Right atrium auricular region (tissue), 2 donors: ENCODE measurements at regions not wholly inside any gene's neighbourhood (a gene's known extent, or its start where the extent isn't known, plus 50 kb on each side); places are given as distances from the start of the nearest gene placed in this dataset.
"Not testable (repeated sequence)": the region's sequence is repeated elsewhere in the genome, so short reads cannot be mapped to it uniquely, and the experiment has no call there.

Source experiments
- DNase-seq: peaks from one replicate; pipeline ENCODE4 v3.0.0-alpha.2; 2019; ENCODE audit warnings: low spot score
- H3K27ac ChIP-seq, 2 donors: fragments of 200-600 bp; sonication (generic); 1 replicate in 1 of 2; 2 replicates in 1 of 2; pipeline ENCODE4 v1.5.1; 2016 to 2019
- H3K27me3 ChIP-seq, 2 donors: fragments of 200-600 bp; sonication (generic); one replicate each; pipeline versions ENCODE4 v1.5.1 to v1.6.0; 2017 to 2019
- H3K36me3 ChIP-seq: fragments of 200-600 bp; sonication (generic); one replicate; pipeline ENCODE4 v1.5.1; 2016
- H3K4me1 ChIP-seq, 2 donors: fragments of 200-600 bp; sonication (generic); one replicate each; pipeline versions ENCODE4 v1.5.1 to v1.6.0; 2017 to 2019
- H3K4me3 ChIP-seq, 2 donors: fragments of 200-600 bp; sonication (generic); 1 replicate in 1 of 2; 2 replicates in 1 of 2; pipeline ENCODE4 v1.5.1; 2017 to 2019; ENCODE audit warnings: mild to moderate bottlenecking in 1 of 2, moderate library complexity in 1 of 2
- H3K9me3 ChIP-seq, 2 donors: fragments of 200-600 bp; sonication (generic); one replicate each; pipeline ENCODE4 v1.5.1; 2019
- TF ChIP-seq, protein P1 (sequence below), 2 donors: fragments of 200-600 bp; sonication (generic); IDR thresholded peaks; one replicate each; pipeline ENCODE4 v1.5.1; 2019; ENCODE audit warnings: antibody characterized with exemption in 2 of 2

DNA sequence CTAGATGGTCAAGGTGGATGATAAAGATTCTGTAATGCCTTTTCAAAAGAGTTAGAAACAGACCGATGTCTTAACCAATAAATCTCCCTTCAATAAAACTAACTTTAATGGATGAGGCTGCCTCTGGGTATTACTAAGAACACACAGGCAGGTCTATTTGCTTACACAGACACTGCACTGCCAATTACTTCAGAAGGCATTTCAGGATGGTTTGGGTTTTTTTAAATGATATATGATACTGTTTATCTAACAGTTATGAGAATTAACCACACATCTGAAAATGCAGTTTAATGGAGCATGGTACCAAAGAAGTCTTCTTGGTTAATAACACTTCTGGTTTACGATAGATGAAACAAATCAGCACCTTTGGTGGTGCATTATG is 367.9 kb upstream of the GRAMD2B start:
- no peaks in the 10 kb centered on the region for H3K9me3 ChIP-seq
- TF ChIP-seq, protein P1, sequence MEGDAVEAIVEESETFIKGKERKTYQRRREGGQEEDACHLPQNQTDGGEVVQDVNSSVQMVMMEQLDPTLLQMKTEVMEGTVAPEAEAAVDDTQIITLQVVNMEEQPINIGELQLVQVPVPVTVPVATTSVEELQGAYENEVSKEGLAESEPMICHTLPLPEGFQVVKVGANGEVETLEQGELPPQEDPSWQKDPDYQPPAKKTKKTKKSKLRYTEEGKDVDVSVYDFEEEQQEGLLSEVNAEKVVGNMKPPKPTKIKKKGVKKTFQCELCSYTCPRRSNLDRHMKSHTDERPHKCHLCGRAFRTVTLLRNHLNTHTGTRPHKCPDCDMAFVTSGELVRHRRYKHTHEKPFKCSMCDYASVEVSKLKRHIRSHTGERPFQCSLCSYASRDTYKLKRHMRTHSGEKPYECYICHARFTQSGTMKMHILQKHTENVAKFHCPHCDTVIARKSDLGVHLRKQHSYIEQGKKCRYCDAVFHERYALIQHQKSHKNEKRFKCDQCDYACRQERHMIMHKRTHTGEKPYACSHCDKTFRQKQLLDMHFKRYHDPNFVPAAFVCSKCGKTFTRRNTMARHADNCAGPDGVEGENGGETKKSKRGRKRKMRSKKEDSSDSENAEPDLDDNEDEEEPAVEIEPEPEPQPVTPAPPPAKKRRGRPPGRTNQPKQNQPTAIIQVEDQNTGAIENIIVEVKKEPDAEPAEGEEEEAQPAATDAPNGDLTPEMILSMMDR (IDR thresholded peaks at IDR 0.05) = no peak
- no peak for DNase-seq
- no peak overlapping the region for H3K4me3 ChIP-seq
- no peaks in the 10 kb centered on the region for H3K27me3 ChIP-seq
- peak overlapping the region in 1 of 2 donors; percentile 50 for H3K27ac ChIP-seq
- H3K4me1 ChIP-seq = no peaks in the 10 kb centered on the region
- no peaks in the 10 kb centered on the region for H3K36me3 ChIP-seq

DNA sequence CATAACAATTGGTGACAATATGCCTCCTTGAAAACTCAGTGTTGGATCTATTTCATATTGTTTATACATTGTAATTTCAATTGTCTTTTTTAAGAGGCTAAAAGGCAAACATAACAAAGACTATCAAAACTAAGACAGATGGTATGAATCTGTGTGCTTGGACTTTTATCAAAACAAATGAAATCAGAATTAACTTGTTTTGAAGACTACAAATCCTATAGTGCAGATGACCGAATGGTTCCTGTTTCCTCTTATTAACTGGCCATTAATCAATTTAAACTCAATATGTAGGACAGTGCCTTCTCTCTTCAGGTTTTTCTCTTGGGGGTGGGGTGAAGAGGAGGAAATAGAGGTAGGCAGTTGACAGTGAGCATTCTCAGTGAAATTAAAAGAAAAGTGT is 366.9 kb upstream of the GRAMD2B start:
- Histone ChIP-seq H3K4me1 (no peaks in the 10 kb centered on the region), H3K27ac (no peak overlapping the region), H3K4me3 (no peak overlapping the region), H3K36me3 (no peaks in the 10 kb centered on the region), H3K27me3 (no peaks in the 10 kb centered on the region), H3K9me3 (no peaks in the 10 kb centered on the region)
- TF ChIP-seq, protein P1 (IDR thresholded peaks at IDR 0.05) = no peak
- DNase-seq = no peak

DNA sequence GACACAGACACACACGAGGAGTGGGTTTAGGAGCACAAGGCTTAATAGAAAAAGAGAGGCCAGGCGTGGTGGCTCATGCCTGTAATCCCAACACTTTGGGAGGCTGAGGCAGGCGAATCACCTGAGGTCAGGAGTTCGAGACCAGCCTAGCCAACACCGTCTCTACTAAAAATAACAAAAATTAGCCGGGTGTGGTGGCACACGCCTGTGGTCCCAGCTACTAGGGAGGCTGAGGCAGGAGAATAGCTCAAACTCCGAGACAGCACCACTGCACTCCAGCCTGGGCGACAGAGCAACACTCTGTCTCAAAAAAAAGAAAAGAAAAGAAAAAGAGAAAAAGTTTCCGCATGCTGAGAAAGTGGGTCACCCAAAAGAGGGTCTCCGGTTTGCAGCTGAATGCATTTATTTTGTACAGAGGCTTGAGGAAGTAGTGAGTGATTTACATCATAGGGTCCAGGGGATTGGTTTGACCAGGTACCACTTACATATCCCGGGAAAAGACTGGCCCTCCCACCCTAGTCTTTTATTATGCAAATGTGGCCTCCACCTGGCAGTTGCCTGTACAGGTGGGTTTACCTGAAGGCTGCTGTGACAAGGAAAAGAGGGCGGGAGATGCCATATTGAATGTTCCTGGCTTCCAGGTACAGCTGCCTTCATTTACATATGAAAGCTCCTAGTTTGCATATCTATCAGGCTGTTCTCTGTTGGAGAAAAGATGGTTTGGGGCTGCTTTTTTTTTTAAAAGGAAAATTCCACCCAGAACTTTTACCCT is 366.2 kb upstream of the GRAMD2B start:
- H3K27me3 ChIP-seq = no peaks in the 10 kb centered on the region
- H3K4me1 ChIP-seq = no peaks in the 10 kb centered on the region
- no peak overlapping the region for H3K4me3 ChIP-seq

DNA sequence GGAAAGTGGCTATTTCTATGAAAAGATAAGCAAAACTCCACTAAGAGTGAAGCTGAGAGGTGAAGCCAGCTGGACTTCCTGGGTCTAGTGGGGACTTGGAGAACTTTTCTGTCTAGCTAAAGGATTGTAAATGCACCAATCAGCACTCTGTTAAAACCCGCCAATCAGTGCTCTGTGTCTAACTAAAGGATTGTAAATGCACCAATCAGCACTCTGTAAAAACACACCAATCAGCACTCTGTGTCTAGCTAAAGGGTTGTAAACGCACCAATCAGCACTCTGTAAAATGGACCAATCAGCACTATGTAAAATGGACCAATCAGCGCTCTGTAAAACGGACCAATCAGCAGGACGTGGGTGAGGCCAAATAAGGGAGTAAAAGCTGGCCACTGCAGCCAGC is 364.8 kb upstream of the GRAMD2B start:
- not testable (repeated sequence) for H3K27ac ChIP-seq, H3K36me3 ChIP-seq, H3K9me3 ChIP-seq, H3K4me1 ChIP-seq, DNase-seq, H3K27me3 ChIP-seq, H3K4me3 ChIP-seq

More for the DNA sequence above, 366.2 kb upstream of the GRAMD2B start:
- H3K9me3 ChIP-seq = no peaks in the 10 kb centered on the region
- H3K27ac ChIP-seq = no peak overlapping the region
- H3K36me3 ChIP-seq = no peaks in the 10 kb centered on the region
- TF ChIP-seq, protein P1 (IDR thresholded peaks at IDR 0.05) = no peak
- no peak for DNase-seq

DNA sequence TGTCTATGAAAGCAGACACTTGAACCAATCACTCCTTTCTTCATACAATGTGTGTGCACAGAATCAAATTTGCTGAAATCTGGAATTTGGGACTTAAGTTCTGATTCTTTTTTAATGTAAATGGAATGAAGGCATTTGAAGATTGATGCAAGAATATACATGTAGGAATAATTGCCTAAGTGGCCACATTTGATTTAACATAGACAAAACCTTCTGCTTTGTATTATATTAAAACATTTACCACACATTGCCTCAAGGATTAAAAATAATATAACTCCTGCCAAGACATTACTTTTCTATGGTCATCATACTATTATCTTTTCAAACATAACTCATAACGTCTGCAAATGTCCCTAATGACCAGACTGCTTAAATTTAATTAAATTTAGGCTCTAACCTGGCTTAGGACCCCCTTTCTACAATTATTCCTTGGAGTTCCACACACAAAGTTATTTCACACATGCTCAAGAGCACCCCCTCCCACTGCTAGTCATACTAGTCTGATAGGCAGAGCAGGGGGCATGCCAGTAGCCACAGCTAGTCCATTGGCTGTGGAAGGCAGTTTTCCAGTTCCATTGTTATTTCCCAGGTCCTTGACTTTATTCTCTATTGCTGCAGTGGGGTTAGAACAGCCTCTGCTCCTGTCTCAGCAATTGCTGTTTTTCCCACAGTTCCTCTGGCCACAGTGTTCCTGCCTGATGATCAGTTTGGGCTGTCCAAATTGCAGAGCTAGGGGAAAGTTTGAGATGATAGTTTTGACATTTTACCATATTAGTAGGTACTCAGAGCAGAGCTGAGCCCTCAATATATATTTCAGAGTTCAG is 360.6 kb upstream of the GRAMD2B start:
- no peak for DNase-seq
- no peak overlapping the region for H3K4me3 ChIP-seq
- no peaks in the 10 kb centered on the region for H3K9me3 ChIP-seq
- TF ChIP-seq, protein P1 (IDR thresholded peaks at IDR 0.05) = no peak
- H3K36me3 ChIP-seq = no peaks in the 10 kb centered on the region
- H3K27ac ChIP-seq = no peak overlapping the region
- no peaks in the 10 kb centered on the region for H3K4me1 ChIP-seq
- no peaks in the 10 kb centered on the region for H3K27me3 ChIP-seq

DNA sequence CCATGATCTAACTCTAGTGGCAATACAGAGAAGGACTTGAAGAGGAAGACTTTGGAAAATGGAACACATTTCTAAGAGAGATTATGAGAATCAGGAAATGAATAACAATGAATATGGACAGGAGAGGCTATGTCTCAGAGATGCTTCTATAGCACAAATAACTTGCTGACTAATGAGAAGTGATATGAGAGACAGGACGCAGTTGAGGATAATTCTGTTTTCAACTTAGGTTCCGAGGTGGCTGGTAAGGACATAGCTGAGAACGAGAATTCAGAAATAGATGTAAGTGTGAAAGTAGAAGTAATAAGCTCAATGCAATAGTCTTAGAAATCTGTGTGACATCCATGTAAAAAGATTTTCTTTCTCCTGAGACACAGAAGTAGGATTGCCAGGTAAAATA is 358.1 kb upstream of the GRAMD2B start:
- Histone ChIP-seq H3K36me3 (no peaks in the 10 kb centered on the region), H3K27ac (no peak overlapping the region), H3K27me3 (no peaks in the 10 kb centered on the region), H3K4me1 (no peaks in the 10 kb centered on the region), H3K4me3 (no peak overlapping the region), H3K9me3 (no peaks in the 10 kb centered on the region)
- TF ChIP-seq, protein P1 (IDR thresholded peaks at IDR 0.05) = no peak
- DNase-seq = no peak
